Memory B cell (primary cell): ENCODE measurements at regions not wholly inside any gene's neighbourhood (a gene's known extent, or its start where the extent isn't known, plus 50 kb on each side); places are given as distances from the start of the nearest gene placed in this dataset.

Experiments
- ATAC-seq: fragments of 150-1000 bp; cut with Tn5 transposase; 2 replicates; pipeline ENCODE4 v1.10.0; 2021; ENCODE audit warnings: low read depth, mild to moderate bottlenecking, moderate library complexity
- DNase-seq, 2 donors: peaks; one replicate each; pipeline ENCODE4 v3.0.0; 2022; ENCODE audit warnings: low spot score in 2 of 2
- H3K27ac Mint-ChIP-seq: one replicate; pipeline ENCODE4 v1.8.0; 2022; ENCODE audit warnings: mild to moderate bottlenecking, moderate library complexity, mixed read lengths
- H3K27me3 Mint-ChIP-seq: one replicate; pipeline ENCODE4 v1.8.0; 2022; ENCODE audit warnings: mixed read lengths
- H3K36me3 Mint-ChIP-seq: one replicate; pipeline ENCODE4 v1.8.0; 2022; ENCODE audit warnings: mild to moderate bottlenecking, mixed read lengths
- H3K4me1 Mint-ChIP-seq: one replicate; pipeline ENCODE4 v1.8.0; 2022; ENCODE audit warnings: mixed read lengths
- H3K4me3 Mint-ChIP-seq: one replicate; pipeline ENCODE4 v1.8.0; 2022; ENCODE audit warnings: mild to moderate bottlenecking, moderate library complexity, mixed read lengths
- H3K9me3 Mint-ChIP-seq: one replicate; pipeline ENCODE4 v1.8.0; 2022; ENCODE audit warnings: mixed read lengths

DNA sequence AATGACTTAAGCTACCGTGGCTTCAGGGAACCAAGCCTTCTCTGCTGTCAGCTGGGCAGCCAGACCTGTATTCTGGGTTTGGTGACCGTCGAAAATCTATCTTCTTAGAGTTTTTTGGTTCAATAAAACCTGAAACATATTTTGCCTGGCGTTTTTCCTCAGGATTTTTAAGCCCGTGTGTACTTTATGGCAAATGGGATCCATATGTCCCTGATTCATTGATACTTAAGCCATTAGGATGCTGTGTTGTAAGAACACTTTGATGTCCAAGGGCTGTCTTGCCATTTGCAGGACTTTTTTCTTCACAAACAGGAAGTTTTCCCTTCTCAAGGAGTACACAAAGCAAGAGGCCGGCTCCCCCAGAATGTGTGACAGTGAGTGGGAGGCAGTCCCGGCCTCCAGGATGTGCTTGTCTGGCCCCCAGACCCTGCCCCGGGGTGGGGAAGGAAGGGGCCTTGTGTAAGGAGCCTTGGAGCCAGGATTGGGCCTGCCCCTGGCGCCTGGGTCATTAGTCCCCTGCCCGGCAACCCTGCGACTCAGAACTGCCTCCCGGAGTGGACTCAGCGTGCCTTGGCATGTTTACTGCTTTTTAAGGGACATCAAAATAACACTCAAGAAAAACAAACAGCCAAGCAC is 83.4 kb upstream of the SMIM23 start:
- Mint-ChIP-seq H3K36me3 (no peaks in the 10 kb centered on the region), H3K4me1 (no peaks in the 10 kb centered on the region), H3K4me3 (no peak overlapping the region), H3K9me3 (peaks cover 3% of the 10 kb centered on the region), H3K27ac (no peak overlapping the region), H3K27me3 (peaks cover 12% of the 10 kb centered on the region)
- DNase-seq (no peak), ATAC-seq (no peak)

DNA sequence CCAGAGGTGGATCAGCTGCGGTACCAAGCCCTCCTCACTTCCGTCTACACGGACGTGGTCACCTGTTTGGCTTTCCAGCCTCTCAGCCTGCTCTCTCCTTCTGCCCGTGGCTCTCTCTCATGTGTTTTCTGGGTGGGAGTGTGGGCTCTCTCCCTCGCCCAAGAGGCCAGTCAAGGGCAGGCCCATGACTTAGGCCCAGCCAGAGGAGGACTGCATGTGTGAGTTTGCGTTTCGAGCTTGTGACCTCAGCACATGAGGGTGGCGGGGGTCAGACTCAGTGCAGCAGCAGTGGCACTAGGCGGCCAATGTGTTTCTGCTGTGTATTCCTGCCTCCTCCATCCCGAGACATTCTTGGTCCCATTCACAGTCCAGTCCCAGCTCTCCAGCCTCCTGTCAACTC is 82.5 kb upstream of the SMIM23 start:
- Mint-ChIP-seq H3K36me3 (no peaks in the 10 kb centered on the region), H3K27me3 (peaks cover 12% of the 10 kb centered on the region), H3K9me3 (peaks cover 3% of the 10 kb centered on the region), H3K4me1 (no peaks in the 10 kb centered on the region), H3K27ac (no peak overlapping the region), H3K4me3 (no peak overlapping the region)
- no peak for ATAC-seq
- no peak for DNase-seq

DNA sequence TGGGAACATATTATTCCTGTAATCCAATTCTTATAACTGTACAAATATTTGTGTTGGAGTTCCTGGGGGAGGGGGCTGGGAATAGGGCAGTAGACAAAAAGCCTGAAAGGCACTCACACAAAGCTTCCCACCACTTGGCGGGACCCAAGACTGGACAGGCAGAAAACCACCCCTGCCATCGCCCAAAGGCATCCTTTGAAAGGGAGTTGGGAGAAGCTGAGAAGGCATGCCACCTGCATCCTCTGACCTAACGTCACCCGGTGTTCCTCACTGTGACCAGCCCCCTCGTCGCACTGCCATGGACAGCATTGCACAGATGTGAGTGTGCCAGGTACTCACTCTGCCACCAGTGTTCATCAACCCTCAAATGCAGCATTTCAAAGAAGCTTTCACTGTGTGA is 80.6 kb upstream of the SMIM23 start:
- DNase-seq (no peak), ATAC-seq (no peak)
- no peak overlapping the region for H3K4me3 Mint-ChIP-seq
- peaks cover 3% of the 10 kb centered on the region for H3K9me3 Mint-ChIP-seq
- H3K4me1 Mint-ChIP-seq, result no peaks in the 10 kb centered on the region
- H3K36me3 Mint-ChIP-seq, result no peaks in the 10 kb centered on the region
- no peak overlapping the region for H3K27ac Mint-ChIP-seq
- peaks cover 12% of the 10 kb centered on the region for H3K27me3 Mint-ChIP-seq

DNA sequence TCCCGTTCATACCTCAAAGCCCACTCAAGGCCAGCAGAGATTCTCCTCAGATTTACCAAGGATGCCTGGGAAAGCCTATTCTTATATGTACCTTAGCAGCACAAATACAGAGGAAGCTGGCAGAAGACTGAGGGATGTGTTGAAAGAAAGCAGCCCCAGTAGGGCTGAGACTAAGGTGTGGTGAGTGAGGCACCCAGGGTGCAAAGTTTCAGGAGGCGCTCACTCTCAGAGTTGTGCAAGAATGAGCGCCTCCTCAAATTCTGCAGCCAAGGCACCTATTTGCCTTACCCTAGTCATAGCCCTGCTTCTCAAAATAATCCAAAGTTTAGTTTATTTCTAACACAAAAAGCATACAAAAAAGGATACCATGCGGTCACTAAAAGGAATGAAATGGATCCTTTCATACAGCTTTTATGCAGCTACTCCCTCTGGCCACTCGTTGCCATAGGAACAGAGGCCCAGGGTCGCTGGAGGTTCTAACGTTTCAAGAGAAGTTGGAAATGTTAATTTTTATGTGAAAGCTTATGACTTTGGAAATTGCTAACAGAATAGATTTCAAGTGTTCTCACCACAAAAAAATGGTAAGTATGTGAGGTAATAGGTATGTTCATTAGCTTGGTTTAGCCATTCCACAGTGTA is 79.7 kb upstream of the SMIM23 start:
- Mint-ChIP-seq H3K27ac (no peak overlapping the region), H3K36me3 (no peaks in the 10 kb centered on the region), H3K27me3 (peaks cover 14% of the 10 kb centered on the region), H3K9me3 (peaks cover 3% of the 10 kb centered on the region), H3K4me3 (no peak overlapping the region), H3K4me1 (no peaks in the 10 kb centered on the region)
- DNase-seq (no peak), ATAC-seq (no peak)

DNA sequence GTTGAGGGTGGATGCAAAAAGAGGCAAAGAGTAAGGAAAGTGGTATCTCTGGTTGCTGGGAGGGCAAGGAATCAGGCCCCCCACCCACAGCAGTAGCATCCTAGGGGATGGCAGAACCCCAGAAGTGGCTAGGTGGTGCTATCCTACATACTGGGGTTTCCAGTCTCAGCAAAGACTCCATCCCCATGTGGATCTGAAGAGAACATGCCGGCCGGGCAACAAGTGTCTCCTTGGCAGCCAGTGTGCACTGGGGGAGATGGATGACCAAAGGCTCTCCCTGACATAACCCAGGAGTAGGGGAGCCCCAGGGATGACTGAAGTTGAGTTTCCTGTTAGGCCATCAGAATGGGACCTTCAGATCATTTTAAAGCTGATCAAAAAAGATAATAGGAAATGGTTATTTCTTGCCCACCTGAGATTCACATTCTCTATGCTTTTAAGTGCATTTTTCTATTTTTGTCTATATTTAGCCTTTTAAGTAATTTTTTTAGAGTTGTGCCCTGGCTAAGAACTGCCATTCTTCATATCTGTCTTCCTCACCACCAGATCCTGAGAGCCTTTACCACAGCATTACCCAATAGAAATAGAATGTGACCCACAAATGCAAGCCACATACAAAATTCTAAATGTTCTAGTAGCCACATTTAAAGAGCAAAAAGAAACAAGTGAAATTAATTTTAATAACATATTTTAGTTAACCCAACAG is 78.7 kb upstream of the SMIM23 start:
- DNase-seq (no peak), ATAC-seq (no peak)
- no peak overlapping the region for H3K27ac Mint-ChIP-seq
- H3K9me3 Mint-ChIP-seq, result peaks cover 3% of the 10 kb centered on the region
- no peak overlapping the region for H3K4me3 Mint-ChIP-seq
- H3K27me3 Mint-ChIP-seq, result peaks cover 14% of the 10 kb centered on the region
- H3K4me1 Mint-ChIP-seq, result no peaks in the 10 kb centered on the region
- no peaks in the 10 kb centered on the region for H3K36me3 Mint-ChIP-seq

DNA sequence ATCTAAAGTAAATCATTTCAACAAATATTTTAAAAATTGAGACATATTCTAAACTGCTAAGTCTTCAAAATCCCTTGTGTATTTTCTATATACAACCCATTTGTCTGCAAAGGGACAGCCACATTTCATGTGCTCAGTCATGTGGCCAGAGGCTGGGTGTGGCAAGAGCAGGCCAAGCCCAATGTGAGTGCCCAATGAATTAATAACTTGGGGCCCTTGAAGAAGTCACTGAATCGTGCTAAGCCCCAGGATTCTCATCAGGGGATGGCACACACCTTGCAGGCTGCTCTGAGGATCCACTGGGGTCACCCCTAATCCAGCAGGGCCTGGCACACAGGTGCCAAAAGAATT is 78.2 kb upstream of the SMIM23 start:
- Mint-ChIP-seq H3K36me3 (no peaks in the 10 kb centered on the region), H3K9me3 (peaks cover 3% of the 10 kb centered on the region), H3K27ac (no peak overlapping the region), H3K27me3 (peaks cover 16% of the 10 kb centered on the region), H3K4me3 (no peak overlapping the region), H3K4me1 (no peaks in the 10 kb centered on the region)
- DNase-seq (no peak), ATAC-seq (no peak)

DNA sequence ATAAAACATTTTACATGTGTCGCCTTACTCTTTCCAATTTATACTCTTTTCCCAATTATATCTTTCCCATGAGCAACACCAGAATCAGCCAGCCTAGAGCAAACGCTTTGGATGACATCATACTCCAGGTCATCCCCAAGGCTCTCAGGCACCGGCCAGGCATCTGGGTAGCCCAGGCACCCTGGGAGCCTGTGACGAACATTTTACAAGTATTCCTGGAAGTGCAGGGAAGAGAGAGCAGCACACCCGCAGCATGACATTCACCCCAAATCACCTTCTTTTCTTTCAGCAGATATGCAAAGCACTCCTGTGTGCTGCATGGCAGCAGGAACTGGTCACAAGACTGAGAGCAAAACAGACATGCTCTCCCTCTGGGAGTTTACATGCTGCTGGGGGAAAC is 75.7 kb upstream of the SMIM23 start:
- Mint-ChIP-seq H3K9me3 (no peaks in the 10 kb centered on the region), H3K36me3 (no peaks in the 10 kb centered on the region), H3K4me1 (no peaks in the 10 kb centered on the region), H3K27ac (no peak overlapping the region), H3K4me3 (no peak overlapping the region), H3K27me3 (peaks cover 9% of the 10 kb centered on the region)
- ATAC-seq, result no peak
- DNase-seq, result no peak

DNA sequence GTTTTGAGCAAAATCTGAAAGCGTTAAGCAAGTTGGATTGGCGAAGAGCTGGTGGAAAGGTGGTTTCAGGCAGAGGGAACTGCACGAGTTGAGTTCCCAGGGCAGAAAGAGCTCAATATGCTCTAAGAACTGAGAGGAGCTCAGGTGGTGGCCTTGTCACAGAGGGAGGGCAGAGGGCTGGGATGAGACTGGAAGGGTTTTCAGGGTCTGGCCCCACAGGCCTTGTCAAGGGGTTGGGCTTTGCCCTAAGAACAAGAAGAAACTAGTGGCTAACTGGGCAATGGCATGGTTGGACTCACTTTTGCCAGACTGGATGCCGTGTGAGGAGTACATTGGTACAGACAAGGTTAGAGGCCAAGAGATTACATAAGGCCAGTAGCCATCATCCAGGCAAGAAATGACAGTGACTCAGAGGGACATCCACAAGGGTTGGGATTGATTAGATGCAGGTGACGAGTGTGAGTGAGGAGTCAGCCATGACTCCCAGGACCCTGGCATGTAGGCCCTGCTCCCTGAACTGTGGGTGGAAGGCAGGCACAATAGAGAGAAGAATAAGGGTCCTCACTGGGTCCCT is 75.1 kb upstream of the SMIM23 start:
- ATAC-seq (no peak), DNase-seq (no peak)
- H3K9me3 Mint-ChIP-seq, result no peaks in the 10 kb centered on the region
- H3K27ac Mint-ChIP-seq, result no peak overlapping the region
- H3K27me3 Mint-ChIP-seq, result peaks cover 8% of the 10 kb centered on the region
- H3K4me1 Mint-ChIP-seq, result no peaks in the 10 kb centered on the region
- no peaks in the 10 kb centered on the region for H3K36me3 Mint-ChIP-seq
- H3K4me3 Mint-ChIP-seq, result no peak overlapping the region

DNA sequence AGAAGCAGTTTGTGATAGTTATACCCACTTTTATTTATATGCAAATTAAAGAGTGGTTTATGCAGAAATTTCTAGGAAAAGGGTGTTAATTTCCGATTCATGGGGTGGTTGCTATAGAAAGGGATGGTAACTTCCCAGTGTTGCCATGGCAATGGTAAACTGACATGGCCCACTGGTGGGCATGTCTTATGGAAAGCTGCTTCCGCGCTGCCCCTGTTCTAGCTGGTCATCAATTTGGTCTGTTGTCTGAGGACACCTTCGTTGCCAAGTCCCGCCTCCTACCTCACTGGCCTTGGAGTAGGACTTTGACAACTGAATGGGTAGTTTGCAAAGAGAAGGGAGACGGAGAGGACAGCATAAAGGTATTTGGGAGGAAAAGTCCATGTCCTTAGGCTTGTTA is 74.0 kb upstream of the SMIM23 start:
- H3K27ac Mint-ChIP-seq, result no peak overlapping the region
- no peaks in the 10 kb centered on the region for H3K9me3 Mint-ChIP-seq
- H3K4me1 Mint-ChIP-seq, result no peaks in the 10 kb centered on the region
- no peak for DNase-seq
- no peak overlapping the region for H3K4me3 Mint-ChIP-seq
- H3K36me3 Mint-ChIP-seq, result no peaks in the 10 kb centered on the region
- peaks cover 8% of the 10 kb centered on the region for H3K27me3 Mint-ChIP-seq
- no peak for ATAC-seq

DNA sequence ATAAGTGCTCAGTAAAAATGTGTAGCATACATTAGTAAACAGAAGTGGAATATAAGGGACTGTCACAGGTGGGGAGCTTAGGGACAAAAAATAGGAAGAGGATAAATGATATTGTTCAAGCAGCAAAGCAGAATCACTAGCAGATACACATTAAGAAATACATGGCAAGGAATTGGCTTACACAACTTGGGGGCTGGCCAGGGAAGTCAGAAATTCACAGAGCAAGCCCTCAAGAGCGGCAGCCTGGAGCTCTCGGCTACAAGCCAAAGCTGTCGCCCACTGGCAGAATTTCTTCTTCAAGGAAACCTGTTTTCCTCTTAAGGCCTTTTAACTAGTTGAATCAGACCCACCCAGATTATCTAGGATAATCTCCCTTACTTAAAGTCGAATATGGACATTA is 73.0 kb upstream of the SMIM23 start:
- H3K27me3 Mint-ChIP-seq, result peaks cover 11% of the 10 kb centered on the region

DNA sequence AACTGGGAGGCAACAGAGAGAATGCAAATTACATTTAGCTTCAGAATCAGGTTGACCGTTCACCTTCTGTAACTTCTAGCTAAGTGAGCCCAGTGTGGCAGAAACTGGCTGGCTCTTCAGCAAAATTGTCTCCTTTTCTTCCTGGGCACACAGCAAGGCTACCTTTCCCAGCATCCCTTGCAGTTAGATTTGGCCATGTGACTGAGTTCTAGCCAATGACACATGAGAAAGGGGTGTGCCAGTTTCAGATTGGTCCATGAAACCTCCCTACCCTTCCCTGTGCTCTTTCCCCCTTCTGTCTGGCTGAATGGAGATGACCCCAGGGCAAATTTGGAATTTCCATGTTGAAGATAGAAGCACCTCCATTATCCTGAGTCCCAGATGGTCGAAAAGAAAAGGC is 72.5 kb upstream of the SMIM23 start:
- H3K36me3 Mint-ChIP-seq, result no peaks in the 10 kb centered on the region
- H3K27me3 Mint-ChIP-seq, result peaks cover 11% of the 10 kb centered on the region
- H3K9me3 Mint-ChIP-seq, result no peaks in the 10 kb centered on the region
- no peak overlapping the region for H3K4me3 Mint-ChIP-seq
- ATAC-seq (no peak), DNase-seq (no peak)
- H3K27ac Mint-ChIP-seq, result no peak overlapping the region
- H3K4me1 Mint-ChIP-seq, result no peaks in the 10 kb centered on the region

More for the DNA sequence above, 73.0 kb upstream of the SMIM23 start:
- Mint-ChIP-seq H3K4me1 (no peaks in the 10 kb centered on the region), H3K4me3 (no peak overlapping the region), H3K27ac (no peak overlapping the region), H3K9me3 (no peaks in the 10 kb centered on the region), H3K36me3 (no peaks in the 10 kb centered on the region)
- ATAC-seq (no peak), DNase-seq (no peak)

DNA sequence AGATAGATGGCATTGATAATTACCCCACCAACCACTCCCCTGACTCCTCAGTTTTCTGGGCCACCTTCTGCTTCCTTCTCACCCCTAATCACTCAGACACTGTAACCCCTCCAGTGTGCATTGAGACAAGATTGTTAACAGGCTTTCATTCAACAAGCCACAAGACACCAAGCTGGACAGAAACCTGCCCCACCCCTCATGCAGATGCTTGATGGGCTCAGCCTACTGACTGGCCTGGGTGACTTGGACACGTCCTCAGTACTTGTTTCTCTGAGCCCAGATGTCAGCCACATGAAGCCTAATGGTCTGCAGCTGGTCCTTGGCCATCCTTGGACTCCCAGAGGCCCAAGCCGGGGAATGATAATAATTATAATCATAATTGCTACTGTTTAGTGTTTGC is 71.4 kb upstream of the SMIM23 start:
- H3K27me3 Mint-ChIP-seq, result peaks cover 11% of the 10 kb centered on the region
- no peak overlapping the region for H3K27ac Mint-ChIP-seq
- DNase-seq (no peak), ATAC-seq (no peak)
- H3K9me3 Mint-ChIP-seq, result no peaks in the 10 kb centered on the region
- no peaks in the 10 kb centered on the region for H3K36me3 Mint-ChIP-seq
- H3K4me3 Mint-ChIP-seq, result no peak overlapping the region
- no peaks in the 10 kb centered on the region for H3K4me1 Mint-ChIP-seq

DNA sequence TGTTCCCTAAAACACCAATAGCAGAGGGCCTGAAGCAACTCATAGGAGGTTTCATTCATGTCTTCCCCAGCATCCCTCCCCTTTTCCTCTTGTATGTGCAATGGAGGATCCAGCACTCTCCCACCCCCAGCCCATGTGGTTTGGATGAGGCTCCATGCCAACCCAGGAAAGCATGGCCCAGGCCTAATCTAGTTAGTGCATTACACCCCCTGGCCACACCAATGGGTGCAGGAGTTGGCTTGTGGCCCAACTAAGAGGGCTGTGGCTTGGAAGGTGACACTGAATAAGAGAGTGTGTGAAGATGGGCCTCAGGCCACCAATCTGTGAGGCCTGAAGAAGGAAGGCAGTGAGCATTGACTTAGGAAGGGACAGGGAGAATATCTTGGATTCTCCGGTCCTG is 70.8 kb upstream of the SMIM23 start:
- no peak overlapping the region for H3K4me3 Mint-ChIP-seq
- DNase-seq (no peak), ATAC-seq (no peak)
- H3K4me1 Mint-ChIP-seq, result no peaks in the 10 kb centered on the region
- no peaks in the 10 kb centered on the region for H3K9me3 Mint-ChIP-seq
- no peaks in the 10 kb centered on the region for H3K36me3 Mint-ChIP-seq
- no peak overlapping the region for H3K27ac Mint-ChIP-seq
- H3K27me3 Mint-ChIP-seq, result peaks cover 13% of the 10 kb centered on the region

DNA sequence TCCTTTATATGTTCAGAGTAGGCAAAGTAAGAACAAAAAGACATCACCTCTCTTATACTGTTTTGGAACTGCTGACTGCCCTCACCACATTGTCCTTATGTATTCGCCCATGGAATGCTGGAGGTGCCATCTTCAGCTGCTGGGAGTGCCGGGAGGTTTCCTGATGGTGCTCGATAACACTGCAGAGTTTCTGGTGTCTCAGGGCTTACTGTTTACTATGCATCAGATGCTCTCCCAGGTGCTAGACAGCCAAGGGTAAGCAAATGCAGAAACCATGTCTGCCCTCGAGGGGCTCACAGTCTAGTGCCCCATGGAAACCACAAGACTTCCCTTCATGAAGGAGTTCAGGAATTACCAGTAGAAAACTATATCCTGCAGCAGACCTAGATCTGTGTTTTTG is 70.1 kb upstream of the SMIM23 start:
- no peak for ATAC-seq
- H3K27me3 Mint-ChIP-seq, result peaks cover 16% of the 10 kb centered on the region

More for the DNA sequence above, 70.1 kb upstream of the SMIM23 start:
- DNase-seq, result no peak
- H3K36me3 Mint-ChIP-seq, result no peaks in the 10 kb centered on the region
- no peaks in the 10 kb centered on the region for H3K4me1 Mint-ChIP-seq
- H3K27ac Mint-ChIP-seq, result no peak overlapping the region
- H3K9me3 Mint-ChIP-seq, result no peaks in the 10 kb centered on the region
- no peak overlapping the region for H3K4me3 Mint-ChIP-seq
